Caco-2 (cell line): ENCODE measurements at regions not wholly inside any gene's neighbourhood (a gene's known extent, or its start where the extent isn't known, plus 50 kb on each side); places are given as distances from the start of the nearest gene placed in this dataset.

Source experiments
- BruUV-seq: library from RNA; stranded (reverse); fragments of 400-500 nt; replicated peaks from 2 replicates; lab custom pipeline; 2021; lab: Mats Ljungman, UMichigan
- CTCF ChIA-PET: fragments of 300-600 bp; sonication (Branson Sonifier 250); formaldehyde crosslinking; loops from one replicate; lab custom pipeline; 2022; ENCODE audit warnings: antibody characterized with exemption; lab: Charles Lee
- POLR2A ChIA-PET: fragments of 300-600 bp; sonication (Branson Sonifier 250); formaldehyde crosslinking; loops from one replicate; lab custom pipeline; 2022; ENCODE audit warnings: antibody characterized with exemption; lab: Charles Lee
- DNase-seq, 2 experiments: peaks; one replicate each; pipeline versions ENCODE4 v3.0.0 to v3.0.0-alpha.2; 2020 to 2022
- H3K27me3 ChIP-seq: replicated peaks from 2 replicates; pipeline ENCODE4 v1.6.0; 2011; ENCODE audit warnings: low read length; ENCODE audit not compliant: control insufficient read depth, insufficient read depth
- H3K36me3 ChIP-seq: 2 replicates; pipeline ENCODE4 v1.5.1; 2011; ENCODE audit warnings: low read length; ENCODE audit not compliant: control insufficient read depth, insufficient read depth
- H3K4me1 ChIP-seq: fragments of 250-450 bp; sonication (Bioruptor Pico); 2 replicates; pipeline ENCODE4 v1.5.1; 2020; ENCODE audit warnings: mild to moderate bottlenecking
- H3K4me3 ChIP-seq: 2 replicates; pipeline ENCODE4 v1.5.1; 2011; ENCODE audit warnings: low read depth, mild to moderate bottlenecking, control low read depth, low read length
- H3K9me3 ChIP-seq: fragments of 250-450 bp; sonication (Bioruptor Pico); 2 replicates; pipeline ENCODE4 v1.5.1; 2020; ENCODE audit warnings: mild to moderate bottlenecking, moderate library complexity
- H3K27ac Mint-ChIP-seq: one replicate; pipeline ENCODE4 v1.8.0; 2022; ENCODE audit warnings: mixed read lengths; ENCODE audit not compliant: unreplicated experiment
- H3K27me3 Mint-ChIP-seq: one replicate; pipeline ENCODE4 v1.8.0; 2022; ENCODE audit warnings: mixed read lengths; ENCODE audit not compliant: insufficient read depth, unreplicated experiment
- H3K36me3 Mint-ChIP-seq: one replicate; pipeline ENCODE4 v1.8.0; 2022; ENCODE audit warnings: mild to moderate bottlenecking, mixed read lengths; ENCODE audit not compliant: insufficient read depth, unreplicated experiment
- H3K4me1 Mint-ChIP-seq: one replicate; pipeline ENCODE4 v1.8.0; 2022; ENCODE audit warnings: low read depth, mixed read lengths; ENCODE audit not compliant: unreplicated experiment
- H3K4me3 Mint-ChIP-seq: one replicate; pipeline ENCODE4 v1.8.0; 2022; ENCODE audit warnings: mild to moderate bottlenecking, moderate library complexity, mixed read lengths; ENCODE audit not compliant: unreplicated experiment
- H3K9me3 Mint-ChIP-seq: one replicate; pipeline ENCODE4 v1.8.0; 2022; ENCODE audit warnings: mixed read lengths; ENCODE audit not compliant: unreplicated experiment
- intact Hi-C: fragments of 100-400 bp; cut with micrococcal nuclease; formaldehyde crosslinking; loops from one replicate; pipeline ENCODE4 v1.10.0; 2022; ENCODE audit not compliant: unreplicated experiment
- TF ChIP-seq, protein P1 (sequence below), 2 experiments: fragments of 200-600 bp in 1 of 2; IDR thresholded peaks; 1 replicate in 1 of 2; 2 replicates in 1 of 2; pipeline versions ENCODE4 v1.5.1 to v1.8.0; 2011 to 2022; ENCODE audit warnings: antibody characterized with exemption in 1 of 2, control low read depth in 1 of 2, inconsistent platforms in 1 of 2, low read depth in 1 of 2, low read length in 1 of 2, mild to moderate bottlenecking in 1 of 2, moderate library complexity in 1 of 2; ENCODE audit not compliant: insufficient read depth in 1 of 2, severe bottlenecking in 1 of 2, unreplicated experiment in 1 of 2

DNA sequence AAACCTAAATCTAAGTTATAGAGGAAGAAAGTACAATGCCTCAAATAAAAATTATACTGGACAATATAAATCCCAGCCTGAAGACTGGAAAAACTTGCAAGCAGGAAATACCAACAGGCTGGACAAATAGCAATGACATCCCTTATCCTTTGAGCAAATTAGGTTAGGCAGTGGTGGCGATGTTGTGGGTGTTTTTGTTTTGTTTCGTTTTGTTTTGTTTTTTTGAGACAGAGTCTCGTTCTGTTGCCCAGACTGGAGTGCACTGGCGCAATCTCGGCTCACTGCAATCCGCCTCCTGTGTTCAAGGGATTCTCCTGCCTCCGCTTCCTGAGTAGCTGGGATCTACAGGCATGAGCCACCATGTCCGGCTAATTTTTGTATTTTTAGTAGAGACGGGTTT lies 57.3 kb upstream of the TES start:
- TF ChIP-seq, protein P1, sequence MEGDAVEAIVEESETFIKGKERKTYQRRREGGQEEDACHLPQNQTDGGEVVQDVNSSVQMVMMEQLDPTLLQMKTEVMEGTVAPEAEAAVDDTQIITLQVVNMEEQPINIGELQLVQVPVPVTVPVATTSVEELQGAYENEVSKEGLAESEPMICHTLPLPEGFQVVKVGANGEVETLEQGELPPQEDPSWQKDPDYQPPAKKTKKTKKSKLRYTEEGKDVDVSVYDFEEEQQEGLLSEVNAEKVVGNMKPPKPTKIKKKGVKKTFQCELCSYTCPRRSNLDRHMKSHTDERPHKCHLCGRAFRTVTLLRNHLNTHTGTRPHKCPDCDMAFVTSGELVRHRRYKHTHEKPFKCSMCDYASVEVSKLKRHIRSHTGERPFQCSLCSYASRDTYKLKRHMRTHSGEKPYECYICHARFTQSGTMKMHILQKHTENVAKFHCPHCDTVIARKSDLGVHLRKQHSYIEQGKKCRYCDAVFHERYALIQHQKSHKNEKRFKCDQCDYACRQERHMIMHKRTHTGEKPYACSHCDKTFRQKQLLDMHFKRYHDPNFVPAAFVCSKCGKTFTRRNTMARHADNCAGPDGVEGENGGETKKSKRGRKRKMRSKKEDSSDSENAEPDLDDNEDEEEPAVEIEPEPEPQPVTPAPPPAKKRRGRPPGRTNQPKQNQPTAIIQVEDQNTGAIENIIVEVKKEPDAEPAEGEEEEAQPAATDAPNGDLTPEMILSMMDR (IDR thresholded peaks at IDR 0.05; ENCODE audit: insufficient read depth in 1 of 2, low read depth in 1 of 2, low read length in 1 of 2, severe bottlenecking in 1 of 2, unreplicated experiment in 1 of 2) = no peak
- no peak for DNase-seq
- Mint-ChIP-seq H3K4me1 (peaks cover 7% of the 10 kb centered on the region), H3K36me3 (no peaks in the 10 kb centered on the region), H3K9me3 (no peaks in the 10 kb centered on the region), H3K27ac (no peak overlapping the region), H3K27me3 (no peaks in the 10 kb centered on the region), H3K4me3 (no peak overlapping the region)
- no peaks in the 10 kb centered on the region for H3K36me3 ChIP-seq
- ChIA-PET POLR2A (no interaction called here), CTCF (no interaction called here)
- H3K27me3 ChIP-seq = no peaks in the 10 kb centered on the region
- intact Hi-C loops = no loop called here
- no peaks in the 10 kb centered on the region for H3K9me3 ChIP-seq
- H3K4me3 ChIP-seq = no peak overlapping the region
- no peaks in the 10 kb centered on the region for H3K4me1 ChIP-seq
- no TSS peak for BruUV-seq

DNA sequence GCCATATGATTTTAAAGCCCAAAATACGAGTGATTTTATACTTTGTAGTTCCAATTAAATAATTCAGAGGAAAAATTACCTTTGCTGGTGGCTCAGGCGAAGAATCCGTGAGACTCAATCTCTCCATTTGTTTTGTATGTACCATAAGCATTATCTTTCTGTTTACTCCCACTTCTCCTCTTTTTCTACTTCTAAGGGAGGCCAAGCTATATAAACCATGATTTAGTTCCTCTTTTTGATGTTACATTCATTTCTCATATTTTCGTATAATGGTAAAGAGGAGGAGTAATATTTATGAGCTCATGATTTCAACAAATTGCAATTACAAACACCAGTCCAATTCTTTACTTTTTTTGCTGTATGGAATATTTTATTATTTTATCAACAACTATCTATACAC lies 50.6 kb upstream of the TES start:
- H3K4me3 Mint-ChIP-seq = no peak overlapping the region
- no peaks in the 10 kb centered on the region for H3K9me3 Mint-ChIP-seq
- H3K27me3 Mint-ChIP-seq = no peaks in the 10 kb centered on the region
- DNase-seq = no peak
- no peaks in the 10 kb centered on the region for H3K36me3 Mint-ChIP-seq
- POLR2A ChIA-PET = no interaction called here
- no peaks in the 10 kb centered on the region for H3K27me3 ChIP-seq
- TF ChIP-seq, protein P1 (IDR thresholded peaks at IDR 0.05; ENCODE audit: insufficient read depth in 1 of 2, low read depth in 1 of 2, low read length in 1 of 2, severe bottlenecking in 1 of 2, unreplicated experiment in 1 of 2) = no peak
- no peak overlapping the region for H3K27ac Mint-ChIP-seq
- CTCF ChIA-PET = no interaction called here
- intact Hi-C loops = no loop called here
- peaks cover 24% of the 10 kb centered on the region for H3K4me1 ChIP-seq
- no peak overlapping the region for H3K4me3 ChIP-seq
- no TSS peak for BruUV-seq
- H3K9me3 ChIP-seq = no peaks in the 10 kb centered on the region
- peaks cover 29% of the 10 kb centered on the region for H3K4me1 Mint-ChIP-seq
- no peaks in the 10 kb centered on the region for H3K36me3 ChIP-seq
